NB4 (cell line): ENCODE measurements at regions not wholly inside any gene's neighbourhood (a gene's known extent, or its start where the extent isn't known, plus 50 kb on each side); places are given as distances from the start of the nearest gene placed in this dataset.
"Not testable (repeated sequence)": the region's sequence is repeated elsewhere in the genome, so short reads cannot be mapped to it uniquely, and the experiment has no call there.

Experiments used
- DNase-seq: peaks from one replicate; pipeline ENCODE4 v3.0.0; 2010; ENCODE audit warnings: low read depth
- H3K4me3 ChIP-seq: one replicate; pipeline ENCODE4 v1.5.1; 2011; ENCODE audit warnings: mild to moderate bottlenecking, low read depth, low read length, moderate library complexity
- MYC ChIP-seq: IDR thresholded peaks from 2 replicates; pipeline ENCODE4 v1.6.1; 2011; ENCODE audit warnings: low read depth, low read length
- POLR2A ChIP-seq: IDR thresholded peaks from 2 replicates; pipeline ENCODE4 v1.6.1; 2011; ENCODE audit warnings: mild to moderate bottlenecking; ENCODE audit not compliant: insufficient read length; ENCODE audit errors: extremely low read depth
- TF ChIP-seq, protein P1 (sequence below): IDR thresholded peaks from one replicate; pipeline ENCODE4 v1.5.1; 2012; ENCODE audit warnings: low read depth, low read length
- TF ChIP-seq, protein P2 (sequence below): IDR thresholded peaks from 2 replicates; pipeline ENCODE4 v1.6.1; 2011; ENCODE audit warnings: low read depth, low read length

DNA sequence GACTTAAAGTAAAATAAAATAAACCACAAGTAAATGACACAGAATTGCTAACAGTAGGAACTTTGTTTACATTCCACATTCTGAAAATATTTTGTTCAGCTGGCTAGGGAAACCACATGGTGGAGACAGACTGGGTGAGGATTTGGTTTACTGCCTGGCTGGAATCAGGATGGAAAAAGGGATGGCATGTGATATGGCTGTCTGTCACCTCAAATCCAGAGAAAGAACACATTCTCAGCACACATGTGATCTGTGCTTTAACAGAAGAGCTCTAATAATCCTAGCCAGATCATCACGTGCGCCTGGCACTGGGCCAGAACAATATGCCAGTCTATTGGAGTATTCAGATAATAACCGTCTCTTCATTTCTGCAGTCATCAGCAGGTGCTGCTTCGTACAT, 90.9 kb upstream of the PIP4K2A start:
- TF ChIP-seq, protein P1, sequence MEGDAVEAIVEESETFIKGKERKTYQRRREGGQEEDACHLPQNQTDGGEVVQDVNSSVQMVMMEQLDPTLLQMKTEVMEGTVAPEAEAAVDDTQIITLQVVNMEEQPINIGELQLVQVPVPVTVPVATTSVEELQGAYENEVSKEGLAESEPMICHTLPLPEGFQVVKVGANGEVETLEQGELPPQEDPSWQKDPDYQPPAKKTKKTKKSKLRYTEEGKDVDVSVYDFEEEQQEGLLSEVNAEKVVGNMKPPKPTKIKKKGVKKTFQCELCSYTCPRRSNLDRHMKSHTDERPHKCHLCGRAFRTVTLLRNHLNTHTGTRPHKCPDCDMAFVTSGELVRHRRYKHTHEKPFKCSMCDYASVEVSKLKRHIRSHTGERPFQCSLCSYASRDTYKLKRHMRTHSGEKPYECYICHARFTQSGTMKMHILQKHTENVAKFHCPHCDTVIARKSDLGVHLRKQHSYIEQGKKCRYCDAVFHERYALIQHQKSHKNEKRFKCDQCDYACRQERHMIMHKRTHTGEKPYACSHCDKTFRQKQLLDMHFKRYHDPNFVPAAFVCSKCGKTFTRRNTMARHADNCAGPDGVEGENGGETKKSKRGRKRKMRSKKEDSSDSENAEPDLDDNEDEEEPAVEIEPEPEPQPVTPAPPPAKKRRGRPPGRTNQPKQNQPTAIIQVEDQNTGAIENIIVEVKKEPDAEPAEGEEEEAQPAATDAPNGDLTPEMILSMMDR, result no peak
- TF ChIP-seq, protein P2, sequence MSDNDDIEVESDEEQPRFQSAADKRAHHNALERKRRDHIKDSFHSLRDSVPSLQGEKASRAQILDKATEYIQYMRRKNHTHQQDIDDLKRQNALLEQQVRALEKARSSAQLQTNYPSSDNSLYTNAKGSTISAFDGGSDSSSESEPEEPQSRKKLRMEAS, result no peak
- TF ChIP-seq MYC (no peak), POLR2A (no peak)
- H3K4me3 ChIP-seq, result no peak overlapping the region
- no peak for DNase-seq

DNA sequence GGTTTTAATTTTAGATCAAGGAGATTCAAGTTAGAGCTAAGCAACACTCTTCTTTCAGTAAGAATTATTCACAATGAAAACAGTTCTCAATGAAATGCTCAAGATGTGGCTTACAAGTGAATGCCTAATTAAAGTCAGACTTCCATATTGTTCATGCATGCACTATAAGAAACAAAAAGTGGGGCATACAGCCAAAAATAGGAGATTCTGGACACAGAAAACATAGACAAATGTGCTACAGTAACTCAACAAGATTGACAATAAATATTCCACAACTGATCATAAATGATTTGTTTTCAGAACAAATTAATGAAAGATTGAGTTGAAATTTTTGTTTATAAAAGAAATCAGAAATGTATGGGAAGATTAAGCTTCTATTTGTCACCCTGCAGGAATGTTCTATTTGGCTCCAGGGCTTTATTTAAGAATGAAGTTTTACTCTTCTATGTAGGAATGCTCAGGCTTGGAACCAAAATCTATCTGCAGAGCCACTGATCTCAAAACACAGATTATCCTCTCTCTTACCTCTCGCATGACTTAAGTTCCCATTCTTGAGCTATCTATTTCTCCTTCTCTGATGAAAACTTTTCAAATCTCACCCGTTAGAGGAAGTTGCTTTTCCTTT, 89.0 kb upstream of the PIP4K2A start:
- no peak overlapping the region for H3K4me3 ChIP-seq
- no peak for DNase-seq

DNA sequence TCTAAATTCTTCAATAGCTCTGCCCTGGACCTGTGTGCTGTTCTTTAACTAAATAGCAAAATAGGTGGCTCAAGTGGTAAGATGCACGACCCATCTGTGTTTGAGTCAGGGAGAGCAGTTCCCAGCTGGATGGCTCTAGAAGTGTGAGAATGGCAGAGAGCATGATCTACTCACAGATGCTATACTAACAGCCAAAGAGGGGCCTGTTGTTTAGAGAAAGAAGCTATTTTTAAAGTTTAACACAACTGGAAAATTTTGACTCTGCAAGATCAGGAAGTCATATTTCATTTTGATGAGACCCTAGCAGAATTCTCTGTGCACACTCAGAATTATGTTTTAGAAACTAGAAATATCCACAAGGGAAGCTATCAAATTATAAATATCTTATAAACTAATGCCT, 87.4 kb upstream of the PIP4K2A start:
- DNase-seq, result no peak
- TF ChIP-seq, protein P1, result no peak
- TF ChIP-seq MYC, result no peak
- no peak for TF ChIP-seq POLR2A
- TF ChIP-seq, protein P2, result no peak
- H3K4me3 ChIP-seq, result no peak overlapping the region

More for the DNA sequence above, 89.0 kb upstream of the PIP4K2A start:
- TF ChIP-seq, protein P1, result no peak
- TF ChIP-seq, protein P2, result no peak
- TF ChIP-seq MYC (no peak), POLR2A (no peak)

DNA sequence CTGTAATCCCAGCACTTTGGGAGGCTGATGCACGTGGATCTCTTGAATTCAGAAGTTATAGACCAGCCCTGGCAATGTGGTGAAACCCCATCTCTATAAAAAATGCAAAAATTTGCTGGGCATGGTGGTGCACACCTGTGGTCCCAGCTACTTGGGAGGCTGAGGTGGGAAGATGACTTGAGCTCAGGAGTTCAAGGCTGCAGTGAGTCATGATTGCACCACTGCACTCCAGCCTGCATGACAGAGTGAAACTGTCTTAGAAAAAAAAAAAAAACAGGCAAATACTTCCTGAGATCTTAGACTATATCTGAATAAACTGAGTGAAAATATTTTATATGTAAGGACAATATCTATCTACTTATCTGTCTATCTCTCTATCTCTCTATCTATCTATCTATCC, 83.4 kb upstream of the PIP4K2A start:
- H3K4me3 ChIP-seq, DNase-seq: not testable (repeated sequence)

DNA sequence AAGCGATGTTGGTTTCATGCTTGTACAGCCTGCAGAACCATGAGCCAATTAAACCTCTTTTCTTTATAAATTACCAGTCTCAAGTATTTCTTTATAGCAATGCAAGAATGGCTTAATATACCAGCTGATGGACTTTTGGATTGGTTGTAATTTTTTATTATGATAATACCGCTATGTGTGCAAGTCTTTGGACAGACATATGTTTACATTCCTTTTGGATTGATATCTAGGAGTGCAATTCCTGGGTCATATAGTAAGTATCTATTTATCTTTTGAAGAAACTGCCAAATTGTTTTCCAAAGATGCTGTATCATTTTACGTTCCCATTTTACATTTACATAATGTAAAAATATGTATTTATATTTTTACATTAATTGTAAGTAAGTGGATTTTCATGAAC, 81.2 kb upstream of the PIP4K2A start:
- no peak for TF ChIP-seq MYC
- H3K4me3 ChIP-seq, result no peak overlapping the region
- no peak for DNase-seq

DNA sequence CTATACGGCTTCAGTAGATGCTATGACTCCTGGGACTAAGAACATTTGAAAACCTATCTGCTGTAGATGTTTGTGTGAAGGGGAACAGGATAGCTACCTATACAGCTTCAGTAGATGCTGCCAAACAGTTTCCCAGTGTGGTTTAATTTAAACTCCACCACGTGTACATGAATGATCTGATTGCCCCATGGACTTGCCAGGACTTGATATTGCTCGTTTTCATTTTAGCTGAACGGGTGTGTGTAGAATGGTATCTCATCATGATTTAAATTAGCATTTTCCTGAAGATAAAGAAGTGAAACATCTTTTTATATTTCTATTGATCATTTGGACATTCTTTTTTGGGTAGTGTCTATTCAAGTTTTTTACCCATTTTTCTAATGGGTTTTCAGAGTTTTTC, 77.8 kb upstream of the PIP4K2A start:
- TF ChIP-seq POLR2A, result no peak
- TF ChIP-seq, protein P1, result no peak
- TF ChIP-seq, protein P2, result no peak
- TF ChIP-seq MYC, result no peak
- DNase-seq, result no peak
- no peak overlapping the region for H3K4me3 ChIP-seq

DNA sequence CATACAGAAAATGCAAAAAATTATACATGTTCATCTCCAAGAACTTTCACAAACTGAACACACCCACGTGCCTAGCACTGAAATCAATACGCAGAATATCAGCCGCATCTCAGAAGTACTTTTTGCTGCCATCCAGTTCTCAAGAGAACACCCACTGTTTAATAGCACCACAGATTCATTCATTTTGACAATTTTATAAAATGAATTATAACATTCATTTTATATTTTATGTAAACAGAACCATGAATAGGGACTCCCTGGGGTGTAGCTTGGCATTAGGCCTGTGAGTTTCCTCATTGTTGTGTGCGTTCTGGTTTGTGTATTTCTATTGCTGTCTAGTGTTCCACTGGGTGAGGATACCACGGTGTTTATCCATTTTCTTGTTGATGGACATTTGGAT, 77.3 kb upstream of the PIP4K2A start:
- TF ChIP-seq, protein P1, result no peak
- no peak for TF ChIP-seq MYC
- TF ChIP-seq, protein P2, result no peak
- TF ChIP-seq POLR2A, result no peak
- no peak overlapping the region for H3K4me3 ChIP-seq
- DNase-seq, result no peak
